Endothelial cell of umbilical vein (primary cell): ENCODE measurements at regions not wholly inside any gene's neighbourhood (a gene's known extent, or its start where the extent isn't known, plus 50 kb on each side); places are given as distances from the start of the nearest gene placed in this dataset.

Source experiments
- EZH2 ChIP-seq: IDR thresholded peaks from 2 replicates; pipeline ENCODE4 v1.6.1; 2012; ENCODE audit warnings: borderline replicate concordance, low read depth, mild to moderate bottlenecking, moderate library complexity, low read length, inconsistent platforms; ENCODE audit not compliant: severe bottlenecking
- FOS ChIP-seq: IDR thresholded peaks from 2 replicates; pipeline ENCODE4 v1.6.1; 2011; ENCODE audit warnings: mild to moderate bottlenecking, low read length, moderate library complexity, borderline replicate concordance; ENCODE audit not compliant: insufficient read depth
- JUN ChIP-seq: IDR thresholded peaks from 2 replicates; pipeline ENCODE4 v1.6.1; 2011; ENCODE audit warnings: borderline replicate concordance, low read depth; ENCODE audit not compliant: insufficient read length, insufficient read depth
- MYC ChIP-seq: IDR thresholded peaks from one replicate; pipeline ENCODE4 v1.6.1; 2011; ENCODE audit warnings: mild to moderate bottlenecking, low read depth, low read length
- POLR2A ChIP-seq: IDR thresholded peaks from 2 replicates; pipeline ENCODE4 v1.6.1; 2012; ENCODE audit warnings: low read depth, mild to moderate bottlenecking, control low read depth, low read length
- POLR2AphosphoS5 ChIP-seq: IDR thresholded peaks from 2 replicates; pipeline ENCODE4 v1.6.1; 2012; ENCODE audit warnings: low read depth, mild to moderate bottlenecking, control low read depth, low read length, moderate library complexity; ENCODE audit not compliant: insufficient read depth
- TF ChIP-seq, protein P1 (sequence below), 2 donors: IDR thresholded peaks; 1 replicate in 1 of 2; 2 replicates in 1 of 2; pipeline ENCODE4 v1.5.1; 2011; ENCODE audit warnings: low read length in 2 of 2, mild to moderate bottlenecking in 2 of 2, moderate library complexity in 2 of 2, control low read depth in 1 of 2, inconsistent platforms in 1 of 2, low read depth in 1 of 2; ENCODE audit not compliant: insufficient read depth in 1 of 2; ENCODE audit errors: extremely low read depth in 1 of 2

DNA sequence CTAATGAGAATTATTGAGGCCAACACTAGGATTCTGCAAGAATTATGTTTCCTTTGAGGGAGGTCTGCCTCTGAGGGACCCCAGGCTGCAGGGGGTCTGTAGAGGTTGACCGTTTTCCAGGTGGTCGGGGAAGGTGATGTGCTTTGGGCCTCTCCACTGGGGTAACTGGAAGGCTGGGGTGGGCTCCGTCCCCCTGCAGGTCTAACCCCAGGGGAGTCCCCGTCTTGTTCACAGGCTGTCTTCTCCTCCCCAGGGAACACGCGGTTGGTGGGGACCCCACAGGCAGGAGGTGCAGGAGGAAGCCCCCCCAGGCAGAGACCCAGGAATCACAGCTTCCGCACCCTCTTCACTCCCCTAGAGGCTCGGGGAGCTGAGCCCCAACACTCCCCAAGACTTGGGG is 726.4 kb downstream of the BRD1 start:
- TF ChIP-seq POLR2A, result no peak
- TF ChIP-seq, protein P1, sequence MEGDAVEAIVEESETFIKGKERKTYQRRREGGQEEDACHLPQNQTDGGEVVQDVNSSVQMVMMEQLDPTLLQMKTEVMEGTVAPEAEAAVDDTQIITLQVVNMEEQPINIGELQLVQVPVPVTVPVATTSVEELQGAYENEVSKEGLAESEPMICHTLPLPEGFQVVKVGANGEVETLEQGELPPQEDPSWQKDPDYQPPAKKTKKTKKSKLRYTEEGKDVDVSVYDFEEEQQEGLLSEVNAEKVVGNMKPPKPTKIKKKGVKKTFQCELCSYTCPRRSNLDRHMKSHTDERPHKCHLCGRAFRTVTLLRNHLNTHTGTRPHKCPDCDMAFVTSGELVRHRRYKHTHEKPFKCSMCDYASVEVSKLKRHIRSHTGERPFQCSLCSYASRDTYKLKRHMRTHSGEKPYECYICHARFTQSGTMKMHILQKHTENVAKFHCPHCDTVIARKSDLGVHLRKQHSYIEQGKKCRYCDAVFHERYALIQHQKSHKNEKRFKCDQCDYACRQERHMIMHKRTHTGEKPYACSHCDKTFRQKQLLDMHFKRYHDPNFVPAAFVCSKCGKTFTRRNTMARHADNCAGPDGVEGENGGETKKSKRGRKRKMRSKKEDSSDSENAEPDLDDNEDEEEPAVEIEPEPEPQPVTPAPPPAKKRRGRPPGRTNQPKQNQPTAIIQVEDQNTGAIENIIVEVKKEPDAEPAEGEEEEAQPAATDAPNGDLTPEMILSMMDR (IDR thresholded peaks at IDR 0.05; ENCODE audit: extremely low read depth in 1 of 2, insufficient read depth in 1 of 2, low read depth in 1 of 2, low read length in 2 of 2), result no peak
- TF ChIP-seq POLR2AphosphoS5, result no peak
- no peak for TF ChIP-seq MYC
- TF ChIP-seq FOS, result no peak
- TF ChIP-seq EZH2, result no peak
- TF ChIP-seq JUN, result no peak
